Smooth muscle cell of the brain vasculature (primary cell): ENCODE measurements at regions not wholly inside any gene's neighbourhood (a gene's known extent, or its start where the extent isn't known, plus 50 kb on each side); places are given as distances from the start of the nearest gene placed in this dataset.
"Not testable (repeated sequence)": the region's sequence is repeated elsewhere in the genome, so short reads cannot be mapped to it uniquely, and the experiment has no call there.

ENCODE experiments used
- DNase-seq: peaks from one replicate; pipeline ENCODE4 v3.0.0-alpha.2; 2012; ENCODE audit warnings: low read depth, low spot score

GRCh38 chr3:118793176-118793575 lies 241.5 kb downstream of the IGSF11 start:
- no peak for DNase-seq

DNA sequence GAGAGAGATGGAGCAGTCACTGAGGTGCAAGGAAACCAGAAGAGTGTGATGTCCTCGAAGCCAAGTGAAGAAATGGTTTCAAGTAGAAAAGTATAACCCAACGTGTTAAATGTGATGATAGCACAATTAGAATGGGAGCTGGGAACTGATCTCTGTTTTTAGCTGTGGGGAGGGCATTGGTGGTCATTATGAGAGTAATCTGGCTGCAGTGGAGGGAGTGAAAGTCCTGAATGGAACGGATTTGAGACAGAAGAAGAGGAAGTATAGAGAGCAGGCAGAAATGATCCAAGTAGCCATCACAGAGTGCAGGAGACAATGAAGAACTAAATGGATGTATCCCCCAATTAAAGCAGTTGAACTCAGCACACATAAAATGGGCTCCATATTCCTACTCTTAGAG lies 235.3 kb downstream of the IGSF11 start:
- DNase-seq, result no peak

GRCh38 chr3:118801899-118802298 lies 232.7 kb downstream of the IGSF11 start:
- no peak for DNase-seq

DNA sequence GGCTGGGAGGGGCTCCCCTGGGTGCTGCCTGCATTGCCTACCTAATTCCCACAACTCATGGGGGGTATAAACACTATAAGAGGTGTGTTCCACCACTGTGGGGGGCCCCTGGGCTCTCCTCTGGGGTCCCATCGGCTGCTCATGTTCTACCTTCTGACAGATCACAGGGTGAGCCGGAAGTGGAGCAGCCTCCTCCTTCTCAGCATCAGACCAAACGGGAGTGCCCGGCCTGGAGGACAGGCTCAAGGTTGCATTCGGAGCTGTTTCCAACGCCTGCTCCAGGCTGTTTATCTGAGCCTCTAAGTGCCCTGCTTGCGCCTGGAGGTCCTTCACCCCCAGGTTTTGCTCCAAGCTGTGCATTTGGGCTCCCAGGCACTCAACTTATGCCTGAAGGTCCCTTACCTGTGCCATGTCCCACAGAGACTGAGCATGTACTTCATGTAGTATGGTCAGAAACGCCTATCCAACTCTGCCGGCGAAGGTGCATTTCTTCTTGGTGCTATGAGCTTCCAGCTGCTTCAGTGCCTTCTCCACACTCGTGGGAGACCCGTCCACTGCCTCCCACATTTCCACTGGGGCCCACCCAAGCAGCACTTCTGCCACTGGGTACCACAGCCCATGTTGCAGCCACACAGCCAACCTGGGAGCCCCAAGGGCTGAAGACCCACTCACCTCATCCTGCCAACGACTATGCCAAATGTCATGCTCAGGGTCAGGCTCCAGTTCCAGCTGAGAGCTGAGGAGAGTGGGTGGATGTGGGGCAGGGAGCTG lies 232.1 kb downstream of the IGSF11 start:
- DNase-seq, result no peak

DNA sequence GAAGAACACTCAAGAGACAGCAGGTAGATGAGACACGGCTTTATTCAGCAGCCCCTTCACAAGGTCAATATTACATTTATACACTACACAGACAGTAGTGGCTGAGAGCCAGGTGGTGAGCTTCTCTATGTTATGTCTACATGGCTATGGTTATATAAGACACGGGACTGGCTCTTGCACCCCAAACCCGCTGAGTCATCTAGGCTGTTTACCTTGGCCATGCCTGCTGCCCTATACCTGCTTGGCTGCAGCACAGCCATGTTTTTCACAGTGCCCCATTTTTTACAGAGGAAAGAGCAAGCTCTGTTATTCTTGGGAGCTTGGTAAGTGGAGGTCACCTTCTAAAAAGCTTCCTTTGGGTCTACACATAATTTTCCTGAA lies 231.6 kb downstream of the IGSF11 start:
- DNase-seq, result no peak

DNA sequence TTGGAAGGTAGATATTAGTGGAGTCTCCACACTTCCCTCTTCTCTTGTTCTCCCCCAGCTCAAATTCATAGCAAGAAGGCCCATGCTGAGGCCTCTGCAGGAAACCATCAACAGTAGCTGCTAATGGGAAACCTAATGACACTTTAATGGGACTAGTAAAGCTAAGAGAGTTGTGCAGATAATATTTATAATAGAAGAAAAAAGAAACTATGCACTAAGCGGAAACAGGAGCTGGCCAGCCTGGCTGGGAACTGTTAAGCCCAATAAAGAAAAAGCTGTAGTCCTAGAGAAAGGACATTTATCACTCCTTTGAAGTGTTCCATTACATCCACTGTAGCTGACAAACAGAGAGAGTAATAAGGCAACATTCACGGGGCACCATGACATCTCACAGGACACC lies 229.6 kb downstream of the IGSF11 start:
- no peak for DNase-seq

- DNase-seq, result no peak
Measured at GRCh38 chr3:118806423-118806822, 228.2 kb downstream of the IGSF11 start.

GRCh38 chr3:118807349-118807748 lies 227.3 kb downstream of the IGSF11 start:
- not testable (repeated sequence) for DNase-seq

GRCh38 chr3:118808723-118809122 lies 225.9 kb downstream of the IGSF11 start:
- no peak for DNase-seq

DNA sequence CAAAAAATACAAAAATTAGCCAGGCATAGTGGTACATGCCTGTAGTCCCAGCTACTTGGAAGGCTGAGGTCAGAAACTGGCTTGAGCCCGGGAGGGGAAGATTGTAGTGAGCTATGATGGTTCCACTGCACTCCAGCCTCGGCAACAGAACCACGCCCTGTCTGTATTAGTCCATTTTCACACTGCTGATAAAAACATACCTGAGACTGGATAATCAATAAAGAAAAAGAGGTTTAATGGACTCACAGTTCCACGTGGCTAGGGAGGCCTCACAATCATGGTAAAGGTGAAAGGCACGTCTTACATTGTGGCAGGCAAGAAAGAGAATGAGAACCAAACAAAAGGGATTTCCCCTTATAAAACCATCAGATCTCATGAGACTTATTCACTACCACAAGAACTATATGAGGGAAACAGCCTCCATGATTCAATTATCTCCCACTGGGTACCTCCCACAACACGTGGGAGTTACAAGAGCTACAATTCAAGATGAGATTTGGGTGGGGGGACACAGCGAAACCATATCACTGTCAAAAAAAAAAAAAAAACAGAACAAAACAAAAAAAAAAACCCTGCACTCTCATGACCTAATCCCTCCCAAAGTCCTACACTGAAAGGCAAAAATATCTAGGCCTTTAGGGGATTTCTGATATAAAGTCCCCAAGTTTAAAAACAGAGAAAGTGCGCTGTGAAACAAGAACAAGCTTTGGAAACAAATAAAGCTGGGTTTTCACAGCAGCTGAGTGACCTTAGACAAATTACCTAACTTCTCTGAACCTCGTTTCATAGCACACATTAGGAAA lies 224.7 kb downstream of the IGSF11 start:
- DNase-seq, result no peak

DNA sequence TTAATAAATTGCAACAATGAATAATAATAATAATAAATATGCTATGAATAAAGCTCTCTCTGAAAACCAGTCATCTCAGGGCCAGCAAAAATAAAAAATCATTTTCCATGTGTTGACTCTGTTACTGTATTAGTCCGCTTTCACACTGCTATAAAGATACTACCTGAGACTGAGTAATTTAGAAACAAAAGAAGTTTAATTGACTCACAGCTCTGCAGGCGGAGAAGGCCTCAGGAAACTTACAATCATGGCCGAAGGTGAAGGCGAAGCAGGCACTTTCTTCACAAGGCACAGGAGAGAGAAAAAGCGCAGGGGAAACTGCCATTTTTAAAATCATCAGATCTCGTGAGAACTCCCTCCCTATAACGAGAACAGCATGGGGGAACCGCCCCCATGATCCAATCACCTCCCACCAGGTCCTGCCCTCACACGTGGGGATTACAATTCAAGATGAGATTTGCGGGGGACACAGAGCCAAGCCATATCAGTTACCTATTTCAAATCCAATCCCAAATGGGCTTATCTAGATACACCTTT lies 224.1 kb downstream of the IGSF11 start:
- DNase-seq, result no peak

DNA sequence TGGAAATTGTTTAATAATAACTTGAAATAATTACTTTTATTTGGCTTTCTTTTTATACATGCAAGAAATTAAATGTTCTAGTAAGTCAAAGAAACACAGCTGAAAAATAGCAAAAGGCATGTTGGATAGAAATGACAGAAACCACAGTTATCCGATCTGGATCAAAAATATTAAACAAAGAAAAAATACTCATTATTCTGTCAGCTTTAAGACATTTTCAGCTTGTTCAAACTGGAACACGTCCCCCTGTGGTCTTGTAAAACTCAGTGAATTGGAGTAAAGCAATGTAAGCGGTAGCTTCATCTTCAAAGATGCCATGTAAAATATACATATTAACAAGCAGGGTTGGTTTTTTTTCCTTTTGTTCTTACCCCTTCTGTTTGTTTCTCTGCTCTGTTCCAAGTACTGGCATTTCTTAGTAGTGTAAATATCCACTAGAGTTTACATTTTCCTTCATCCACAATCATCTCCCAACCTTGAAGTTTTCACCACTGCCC lies 223.4 kb downstream of the IGSF11 start:
- DNase-seq, result no peak

- DNase-seq, result no peak
Measured at GRCh38 chr3:118813472-118813871, 221.2 kb downstream of the IGSF11 start.

DNA sequence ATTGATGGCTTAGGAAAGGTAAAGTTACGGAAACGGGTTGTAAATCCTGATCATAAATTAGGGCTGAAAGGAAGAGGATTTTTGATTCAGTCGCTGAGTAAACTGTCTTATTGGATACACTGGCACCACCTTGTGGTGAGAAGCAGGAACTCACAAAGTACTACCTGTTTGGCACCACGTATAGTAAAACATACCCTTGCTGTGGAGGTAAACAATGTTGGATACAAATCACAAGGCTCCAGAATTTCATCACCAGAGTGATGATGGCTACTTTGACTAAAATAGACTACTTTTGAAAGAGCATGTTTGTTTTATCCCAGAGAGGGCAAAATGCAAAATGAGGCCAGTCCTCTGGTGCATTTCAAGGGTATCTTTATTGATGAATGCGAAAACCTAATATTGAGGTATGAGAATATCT lies 216.9 kb downstream of the IGSF11 start:
- DNase-seq, result peak; percentile 9

DNA sequence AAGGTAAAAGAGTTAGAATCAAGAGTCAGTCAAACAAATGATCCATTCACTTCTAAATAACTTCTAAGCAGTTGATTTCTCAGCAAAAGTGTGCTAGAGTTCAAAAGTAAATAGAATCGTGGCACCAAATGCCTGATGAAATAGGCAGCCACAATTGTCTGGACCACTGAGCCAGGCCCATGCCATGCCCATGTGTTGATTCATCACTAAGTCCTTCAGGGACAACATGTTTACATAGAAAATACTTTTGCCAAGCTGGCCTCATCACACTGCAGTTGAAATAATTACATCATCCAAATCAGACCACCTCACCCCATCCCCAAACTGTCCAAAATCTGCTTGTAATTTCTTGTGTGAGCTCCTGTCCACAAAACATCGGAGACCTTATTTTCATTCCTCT lies 216.3 kb downstream of the IGSF11 start:
- no peak for DNase-seq

DNA sequence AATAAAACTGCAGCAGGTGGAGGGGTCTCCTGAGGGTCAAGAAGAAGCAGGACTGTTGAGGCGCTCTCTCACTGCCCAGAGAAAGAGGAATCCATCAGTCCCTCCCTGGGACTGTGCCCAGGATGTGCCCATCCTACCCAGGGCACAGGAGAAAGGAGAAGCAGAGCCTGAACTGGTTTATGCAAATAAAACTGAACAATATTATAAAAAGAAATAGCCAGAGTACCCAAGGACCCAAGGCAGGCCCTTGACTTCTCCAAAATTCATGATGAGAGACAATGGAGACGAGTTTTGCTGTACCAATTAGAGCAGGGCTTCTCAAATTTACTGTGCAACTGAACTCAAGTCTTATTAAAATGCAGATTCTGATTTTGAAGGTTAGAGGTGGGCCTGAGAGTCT lies 211.0 kb downstream of the IGSF11 start:
- DNase-seq, result no peak

DNA sequence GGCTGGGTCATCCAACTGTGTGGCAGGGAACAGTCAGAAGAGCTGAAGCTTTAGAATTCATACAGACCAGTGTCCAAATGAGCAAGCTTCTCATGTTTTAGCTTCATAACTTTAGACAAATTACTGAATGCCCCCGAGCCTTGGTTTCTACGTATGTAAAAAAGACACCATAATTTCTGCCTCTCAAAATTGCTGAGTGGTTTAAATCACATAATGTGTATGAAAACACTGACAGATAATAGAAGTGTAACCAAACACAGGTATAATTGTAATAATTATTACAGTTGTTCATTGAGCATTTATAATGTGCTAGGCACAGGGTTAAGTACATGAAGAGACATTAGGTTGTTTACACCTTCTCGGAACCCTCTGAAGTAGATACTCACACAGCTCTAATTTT lies 207.2 kb downstream of the IGSF11 start:
- DNase-seq, result no peak

DNA sequence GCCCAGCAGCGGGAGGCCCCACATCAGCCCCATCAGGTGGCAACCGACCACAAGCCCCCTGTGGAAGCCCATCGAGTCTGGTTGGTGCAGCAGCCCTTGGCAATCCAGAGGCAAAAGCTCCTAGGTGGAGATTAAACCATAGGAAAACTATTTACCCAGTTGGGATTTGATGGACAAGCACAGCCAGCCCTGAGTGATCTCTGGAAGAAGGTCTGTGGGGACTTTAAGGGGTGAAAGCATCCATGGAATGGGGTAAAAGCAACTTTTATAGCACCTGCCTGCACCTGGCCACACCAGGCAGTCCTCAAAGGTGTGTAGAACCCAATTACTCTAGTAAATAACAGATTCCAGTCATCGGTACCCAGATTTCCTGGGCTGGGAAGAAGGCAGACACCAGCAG lies 206.3 kb downstream of the IGSF11 start:
- no peak for DNase-seq

GRCh38 chr3:118833075-118833474 lies 201.6 kb downstream of the IGSF11 start:
- no peak for DNase-seq

DNA sequence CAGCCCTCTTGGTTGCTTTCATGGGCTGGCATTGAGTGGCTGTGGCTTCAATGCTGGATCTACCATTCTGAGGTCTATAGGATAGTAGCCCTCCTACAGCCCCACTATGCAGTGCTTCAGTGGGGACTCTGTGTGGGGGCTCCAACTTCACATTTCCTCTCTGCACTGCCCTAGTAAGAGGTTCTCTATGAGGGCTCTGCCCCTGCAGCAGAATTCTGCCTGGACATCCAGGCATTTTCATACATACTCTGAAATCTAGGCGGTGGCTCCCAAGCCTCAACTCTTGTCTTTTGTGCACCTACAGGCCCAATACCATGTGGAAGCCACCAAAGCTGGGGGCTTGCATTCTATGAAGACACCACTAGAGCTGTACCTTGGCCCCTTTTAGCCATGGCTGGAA lies 195.8 kb downstream of the IGSF11 start:
- DNase-seq, result no peak

GRCh38 chr3:118842147-118842863 lies 192.3 kb downstream of the IGSF11 start:
- no peak for DNase-seq

DNA sequence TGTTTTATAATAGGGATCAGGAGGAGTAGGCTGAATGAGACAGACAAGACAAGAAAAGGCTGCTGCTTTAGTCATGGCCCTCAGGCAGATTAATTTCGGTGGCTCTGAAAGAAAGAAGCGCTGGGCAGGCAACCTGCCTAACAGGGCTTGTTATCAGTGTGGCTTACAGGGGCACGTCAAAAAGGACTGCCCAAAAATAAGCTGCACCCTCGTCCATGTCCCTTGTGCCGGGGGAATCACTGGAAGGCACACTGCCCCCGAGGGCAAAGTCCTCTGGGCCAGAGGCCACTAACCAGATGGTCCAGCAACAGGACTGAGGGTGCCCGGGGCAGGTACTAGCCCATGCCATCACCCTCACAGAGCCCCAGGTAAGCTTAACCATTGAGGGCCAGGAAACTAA lies 188.5 kb downstream of the IGSF11 start:
- DNase-seq, result no peak
